ENCODE measurements at regions not wholly inside any gene's neighbourhood (a gene's known extent, or its start where the extent isn't known, plus 50 kb on each side); places are given as distances from the start of the nearest gene placed in this dataset.

DNA sequence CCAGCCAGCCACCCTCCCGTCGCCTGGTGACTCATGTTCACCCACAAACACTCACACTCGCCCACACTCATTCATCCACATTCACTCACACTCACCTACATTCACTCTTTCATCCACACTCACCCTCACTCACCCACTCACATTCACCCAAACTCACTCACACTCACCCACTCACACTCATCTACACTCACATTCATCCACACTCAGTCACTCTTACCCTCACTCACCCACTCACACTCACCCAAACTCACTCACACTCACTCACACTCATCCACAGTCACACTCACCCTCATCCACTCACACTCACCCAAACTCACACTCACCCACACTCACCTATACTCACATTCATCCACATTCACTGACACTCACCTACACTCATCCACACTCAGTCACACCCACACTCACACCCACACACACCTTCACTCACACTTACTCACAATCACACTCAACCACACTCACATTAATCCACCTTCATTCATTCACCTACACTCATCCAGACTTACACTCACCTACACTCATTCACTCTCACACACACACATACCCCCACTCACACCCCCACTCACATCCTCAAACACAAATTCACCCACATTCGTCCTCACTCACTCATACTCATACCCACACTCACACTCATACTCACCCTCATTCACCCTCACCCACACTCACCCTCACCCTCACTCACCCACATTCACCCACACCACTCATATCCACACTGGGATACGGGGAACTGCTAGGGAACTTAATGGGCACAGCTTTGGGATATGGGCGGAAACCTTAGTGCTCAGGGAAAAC lies 2221.6 kb upstream of the AGA start:
- TF ChIP-seq CTCF (IDR thresholded peaks at IDR 0.05; ENCODE audit: borderline replicate concordance, extremely low read depth, low read length, poor library complexity, severe bottlenecking), result no peak
- TF ChIP-seq EZH2 (IDR thresholded peaks at IDR 0.05; ENCODE audit: borderline replicate concordance, low read depth, low read length, severe bottlenecking), result no peak
